ENCODE measurements at regions not wholly inside any gene's neighbourhood (a gene's known extent, or its start where the extent isn't known, plus 50 kb on each side); places are given as distances from the start of the nearest gene placed in this dataset.
A peak's percentile ranks its signal among the peaks of the same experiment; 100 is the strongest.

DNA sequence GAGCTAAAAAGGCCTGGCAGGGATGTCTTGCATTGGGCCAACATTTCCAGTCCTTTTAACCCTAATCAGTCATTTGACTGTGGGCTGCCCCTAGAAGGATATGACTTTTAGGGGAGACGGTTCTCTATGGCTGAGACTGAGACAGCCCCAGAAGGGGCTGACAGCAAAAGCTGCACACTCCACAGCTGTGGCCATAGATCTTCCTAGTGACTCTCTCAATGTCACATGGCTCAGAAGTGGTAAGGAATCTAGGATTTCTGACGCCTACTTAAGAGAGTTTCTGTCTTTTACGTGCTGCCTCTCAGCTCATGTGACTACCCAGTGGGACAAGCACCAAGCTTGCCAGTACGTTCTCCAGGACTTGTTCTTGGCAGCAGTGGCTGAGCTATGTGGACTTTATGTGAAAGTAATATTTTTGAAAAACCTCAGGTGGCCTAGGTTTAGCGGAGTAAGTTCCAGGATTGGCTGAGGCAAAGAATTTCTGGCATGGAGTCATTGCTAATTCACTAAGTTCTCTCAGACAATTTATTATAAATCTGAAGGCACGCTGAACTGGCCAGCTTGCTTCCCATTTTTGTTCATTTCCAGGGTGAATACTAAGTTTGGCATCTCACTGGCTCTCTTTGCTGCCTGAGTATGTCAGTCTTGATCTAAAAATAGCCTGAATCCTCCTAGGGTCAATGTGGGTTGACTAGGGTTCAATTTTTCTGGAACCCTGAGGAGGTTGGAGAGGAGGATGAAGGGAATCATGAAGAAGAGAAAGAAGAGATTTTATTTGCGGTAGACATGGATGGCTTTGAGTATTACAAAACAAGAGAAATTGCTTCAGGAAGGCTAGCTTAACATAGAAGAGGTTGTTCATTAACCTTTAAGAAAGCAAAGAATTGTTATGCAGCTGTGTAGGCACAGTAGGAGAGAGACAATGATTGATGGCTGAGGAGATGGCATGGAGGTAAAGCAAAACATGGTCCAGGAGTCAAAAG, 271.8 kb downstream of the AEBP2 start:
- TF ChIP-seq EZH2phosphoT487 (IDR thresholded peaks at IDR 0.05; ENCODE audit: borderline replicate concordance), result no peak
- TF ChIP-seq CBX3 (IDR thresholded peaks at IDR 0.05; ENCODE audit: low read depth), result no peak
- TF ChIP-seq, protein P1, sequence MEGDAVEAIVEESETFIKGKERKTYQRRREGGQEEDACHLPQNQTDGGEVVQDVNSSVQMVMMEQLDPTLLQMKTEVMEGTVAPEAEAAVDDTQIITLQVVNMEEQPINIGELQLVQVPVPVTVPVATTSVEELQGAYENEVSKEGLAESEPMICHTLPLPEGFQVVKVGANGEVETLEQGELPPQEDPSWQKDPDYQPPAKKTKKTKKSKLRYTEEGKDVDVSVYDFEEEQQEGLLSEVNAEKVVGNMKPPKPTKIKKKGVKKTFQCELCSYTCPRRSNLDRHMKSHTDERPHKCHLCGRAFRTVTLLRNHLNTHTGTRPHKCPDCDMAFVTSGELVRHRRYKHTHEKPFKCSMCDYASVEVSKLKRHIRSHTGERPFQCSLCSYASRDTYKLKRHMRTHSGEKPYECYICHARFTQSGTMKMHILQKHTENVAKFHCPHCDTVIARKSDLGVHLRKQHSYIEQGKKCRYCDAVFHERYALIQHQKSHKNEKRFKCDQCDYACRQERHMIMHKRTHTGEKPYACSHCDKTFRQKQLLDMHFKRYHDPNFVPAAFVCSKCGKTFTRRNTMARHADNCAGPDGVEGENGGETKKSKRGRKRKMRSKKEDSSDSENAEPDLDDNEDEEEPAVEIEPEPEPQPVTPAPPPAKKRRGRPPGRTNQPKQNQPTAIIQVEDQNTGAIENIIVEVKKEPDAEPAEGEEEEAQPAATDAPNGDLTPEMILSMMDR (IDR thresholded peaks at IDR 0.05 in 2 of 3, conservative IDR thresholded peaks at IDR 0.05 in 1 of 3; ENCODE audit: borderline replicate concordance in 1 of 3, insufficient read depth in 1 of 3, low read depth in 2 of 3, low read length in 2 of 3), result no peak
- no peak for TF ChIP-seq ELF1 (IDR thresholded peaks at IDR 0.05; ENCODE audit: borderline replicate concordance, low read depth)
- no peak for TF ChIP-seq ZFX (IDR thresholded peaks at IDR 0.05)
- no peak for TF ChIP-seq RAD21 (IDR thresholded peaks at IDR 0.05; ENCODE audit: low read depth)
- TF ChIP-seq, protein P2, sequence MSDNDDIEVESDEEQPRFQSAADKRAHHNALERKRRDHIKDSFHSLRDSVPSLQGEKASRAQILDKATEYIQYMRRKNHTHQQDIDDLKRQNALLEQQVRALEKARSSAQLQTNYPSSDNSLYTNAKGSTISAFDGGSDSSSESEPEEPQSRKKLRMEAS (IDR thresholded peaks at IDR 0.05), result no peak
- no peak for TF ChIP-seq ATF3 (IDR thresholded peaks at IDR 0.05)
- TF ChIP-seq SRF (IDR thresholded peaks at IDR 0.05; ENCODE audit: low read depth), result no peak
- no peak for TF ChIP-seq ZNF274 (IDR thresholded peaks at IDR 0.05; ENCODE audit: low read depth, low read length)
- TF ChIP-seq YY1 (IDR thresholded peaks at IDR 0.05; ENCODE audit: extremely low read depth, insufficient replicate concordance, low read depth, low read length), result no peak
- TF ChIP-seq EGR1 (IDR thresholded peaks at IDR 0.05; ENCODE audit: low read depth), result no peak
- H3K4me2 ChIP-seq (ENCODE audit: low read length), result peak overlapping the region; percentile 45
- no peaks in the 10 kb centered on the region for H3K79me2 ChIP-seq (ENCODE audit: insufficient read depth, low read length)
- no peaks in the 10 kb centered on the region for H3K9me2 ChIP-seq (ENCODE audit: insufficient read depth)
- no peak overlapping the region for H3K27ac ChIP-seq (ENCODE audit: low read depth, low read length)
- no peaks in the 10 kb centered on the region for H4K20me1 ChIP-seq (ENCODE audit: insufficient read depth)
- H3K4me1 ChIP-seq (ENCODE audit: control insufficient read depth in 1 of 2, insufficient read depth in 2 of 2, low read length in 2 of 2), result peaks cover 4 to 32% of the 10 kb centered on the region in 2 experiments; a peak in 2 of 4 replicates
- no peak for ATAC-seq
- POLR2A ChIA-PET, result no interaction called here
- no peak overlapping the region for H3K9ac ChIP-seq (ENCODE audit: low read length)
- no TSS peak for BruUV-seq (replicated peaks)
- RAD21 ChIA-PET (ENCODE audit: low non-redundant PET in 1 of 2, low total read pairs in 2 of 2, uncharacterized antibody in 2 of 2, unreplicated experiment in 2 of 2), result no interaction called here
- CTCF ChIA-PET, result no interaction called here
- H2AFZ ChIP-seq (ENCODE audit: low read depth, low read length, poor library complexity, severe bottlenecking), result peak overlapping the region; percentile 39
- DNase-seq (ENCODE audit: low read depth, low spot score), result no peak
- H3K36me3 ChIP-seq (ENCODE audit: control insufficient read depth in 1 of 2, insufficient read depth in 2 of 2, low read length in 2 of 2), result no peaks in the 10 kb centered on the region
- no peaks in the 10 kb centered on the region for H3K27me3 ChIP-seq (ENCODE audit: insufficient read depth, low read length)
- no peak overlapping the region for H3K4me3 ChIP-seq (replicated peaks in 1 of 2; ENCODE audit: low read depth in 1 of 2, low read length in 2 of 2)
- H3K9me3 ChIP-seq (ENCODE audit: control insufficient read depth in 1 of 2, insufficient read depth in 1 of 2, low read depth in 1 of 2, low read length in 2 of 2), result no peaks in the 10 kb centered on the region
- intact Hi-C loops (cut with micrococcal nuclease), result no loop called here
